ENCODE measurements at regions not wholly inside any gene's neighbourhood (a gene's known extent, or its start where the extent isn't known, plus 50 kb on each side); places are given as distances from the start of the nearest gene placed in this dataset.

- DNase-seq (ENCODE audit: low spot score in 2 of 2, unreplicated experiment in 2 of 2): no peak
- TF ChIP-seq CTCF (IDR thresholded peaks at IDR 0.05; ENCODE audit: unreplicated experiment): no peak
- Mint-ChIP-seq H3K36me3 (peaks cover 6% of the 10 kb centered on the region), H3K9me3 (peaks cover 35% of the 10 kb centered on the region), H3K4me3 (no peak overlapping the region), H3K27me3 (ENCODE audit: low read depth) (no peaks in the 10 kb centered on the region), H3K27ac (no peak overlapping the region), H3K4me1 (no peaks in the 10 kb centered on the region)
These were observed 222.4 kb downstream of the TUBA3C start for GRCh38 chr13:18959229-18959628.

GRCh38 chr13:18956473-18957078 lies 225.0 kb downstream of the TUBA3C start:
- no peak for TF ChIP-seq CTCF (IDR thresholded peaks at IDR 0.05; ENCODE audit: unreplicated experiment)
- H3K4me1 Mint-ChIP-seq: no peaks in the 10 kb centered on the region
- peaks cover 46% of the 10 kb centered on the region for H3K9me3 Mint-ChIP-seq
- no peak for DNase-seq (ENCODE audit: low spot score in 2 of 2, unreplicated experiment in 2 of 2)
- peaks cover 6% of the 10 kb centered on the region for H3K36me3 Mint-ChIP-seq
- H3K27me3 Mint-ChIP-seq (ENCODE audit: low read depth): no peaks in the 10 kb centered on the region
- no peak overlapping the region for H3K27ac Mint-ChIP-seq
- H3K4me3 Mint-ChIP-seq: no peak overlapping the region

GRCh38 chr13:18954254-18954653 lies 227.4 kb downstream of the TUBA3C start:
- Mint-ChIP-seq H3K36me3 (peaks cover 6% of the 10 kb centered on the region), H3K9me3 (peaks cover 49% of the 10 kb centered on the region), H3K27me3 (ENCODE audit: low read depth) (no peaks in the 10 kb centered on the region), H3K4me3 (no peak overlapping the region), H3K27ac (no peak overlapping the region), H3K4me1 (no peaks in the 10 kb centered on the region)
- DNase-seq (ENCODE audit: low spot score in 2 of 2, unreplicated experiment in 2 of 2): no peak
- TF ChIP-seq CTCF (IDR thresholded peaks at IDR 0.05; ENCODE audit: unreplicated experiment): no peak

- Mint-ChIP-seq H3K9me3 (peaks cover 49% of the 10 kb centered on the region), H3K4me3 (no peak overlapping the region), H3K36me3 (peaks cover 6% of the 10 kb centered on the region), H3K27me3 (ENCODE audit: low read depth) (no peaks in the 10 kb centered on the region), H3K27ac (no peak overlapping the region), H3K4me1 (no peaks in the 10 kb centered on the region)
- no peak for TF ChIP-seq CTCF (IDR thresholded peaks at IDR 0.05; ENCODE audit: unreplicated experiment)
- no peak for DNase-seq (ENCODE audit: low spot score in 2 of 2, unreplicated experiment in 2 of 2)
These were observed 228.3 kb downstream of the TUBA3C start for GRCh38 chr13:18953139-18953930.

- TF ChIP-seq CTCF (IDR thresholded peaks at IDR 0.05; ENCODE audit: unreplicated experiment): no peak
- H3K9me3 Mint-ChIP-seq: peaks cover 53% of the 10 kb centered on the region
- H3K27ac Mint-ChIP-seq: no peak overlapping the region
- peaks cover 10% of the 10 kb centered on the region for H3K36me3 Mint-ChIP-seq
- H3K27me3 Mint-ChIP-seq (ENCODE audit: low read depth): no peaks in the 10 kb centered on the region
- DNase-seq (ENCODE audit: low spot score in 2 of 2, unreplicated experiment in 2 of 2): no peak
- no peak overlapping the region for H3K4me3 Mint-ChIP-seq
- no peaks in the 10 kb centered on the region for H3K4me1 Mint-ChIP-seq
These were observed 229.2 kb downstream of the TUBA3C start for GRCh38 chr13:18952225-18953016.

Data from mesothelial cell of epicardium (in vitro differentiated cells).